Suprapubic skin (tissue), 4 donors: ENCODE measurements at regions not wholly inside any gene's neighbourhood (a gene's known extent, or its start where the extent isn't known, plus 50 kb on each side); places are given as distances from the start of the nearest gene placed in this dataset.
"Not testable (repeated sequence)": the region's sequence is repeated elsewhere in the genome, so short reads cannot be mapped to it uniquely, and the experiment has no call there.

Source experiments
- DNase-seq, 2 donors: peaks; one replicate each; pipeline ENCODE4 v3.0.0-alpha.2; 2019; ENCODE audit warnings: low spot score in 2 of 2
- H3K27ac ChIP-seq: fragments of 200-600 bp; sonication (generic); one replicate; pipeline ENCODE4 v1.5.1; 2019
- H3K27me3 ChIP-seq: fragments of 200-600 bp; sonication (generic); one replicate; pipeline ENCODE4 v1.5.1; 2019
- H3K36me3 ChIP-seq: fragments of 200-600 bp; sonication (generic); one replicate; pipeline ENCODE4 v1.5.1; 2019
- H3K4me1 ChIP-seq: fragments of 200-600 bp; sonication (generic); one replicate; pipeline ENCODE4 v1.5.1; 2019
- H3K4me3 ChIP-seq: fragments of 200-600 bp; sonication (generic); one replicate; pipeline ENCODE4 v1.5.1; 2019; ENCODE audit warnings: mild to moderate bottlenecking
- H3K9me3 ChIP-seq: fragments of 200-600 bp; sonication (generic); one replicate; pipeline ENCODE4 v1.5.1; 2019
- CTCF ChIP-seq, 2 donors: fragments of 200-600 bp in 1 of 2; fragments of 450-650 bp in 1 of 2; sonication (generic) in 1 of 2; IDR thresholded peaks; one replicate each; pipeline ENCODE4 v1.5.1; 2016 to 2019; ENCODE audit warnings: antibody characterized with exemption in 2 of 2, mild to moderate bottlenecking in 1 of 2, moderate library complexity in 1 of 2
- EP300 ChIP-seq: sonication (generic); formaldehyde crosslinking; IDR thresholded peaks from one replicate; pipeline ENCODE4 v1.6.1; 2017; ENCODE audit warnings: antibody characterized with exemption
- POLR2A ChIP-seq, 2 donors: fragments of 450-650 bp; IDR thresholded peaks; one replicate each; pipeline ENCODE4 v1.6.1; 2017; ENCODE audit warnings: antibody characterized with exemption in 2 of 2, mild to moderate bottlenecking in 2 of 2, moderate library complexity in 2 of 2
- POLR2AphosphoS5 ChIP-seq, 3 donors: sonication (generic); formaldehyde crosslinking; IDR thresholded peaks; one replicate each; pipeline ENCODE4 v1.6.1; 2017; ENCODE audit warnings: antibody characterized with exemption in 3 of 3
- WGBS: methylation state at CpG from one replicate; pipeline ENCODE4 v1.1.5; 2018; 5-methylcytosine and 5-hydroxymethylcytosine counted together

DNA sequence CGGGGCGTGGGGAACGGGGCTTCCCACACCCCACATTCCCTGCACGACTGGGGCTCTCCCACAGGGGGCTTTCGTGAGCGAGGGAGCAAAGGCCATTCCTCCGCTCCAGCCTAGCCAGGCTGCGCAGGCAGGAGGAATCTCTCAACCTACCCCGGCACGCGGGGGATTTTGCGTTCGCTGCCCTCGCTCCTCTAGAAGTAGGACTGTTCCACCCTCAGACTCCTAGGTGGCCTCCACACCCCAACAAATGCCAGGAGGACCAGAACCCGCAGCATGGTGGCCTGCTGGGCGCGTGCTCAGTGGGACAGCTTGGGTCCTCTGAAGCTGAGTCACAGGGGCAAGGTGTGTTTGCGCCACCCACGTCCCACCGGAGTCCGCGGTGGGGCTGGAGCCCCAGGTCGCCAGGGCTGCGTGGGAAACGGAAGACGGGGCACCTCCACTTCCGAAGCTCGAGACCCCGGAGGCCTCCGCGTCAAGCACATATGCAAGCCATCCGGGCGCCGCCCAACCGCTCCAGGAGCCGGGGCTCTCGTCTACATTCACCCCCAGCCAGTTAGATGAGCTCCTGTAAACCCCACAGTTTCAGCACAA is 1938.5 kb upstream of the DEFB115 start:
- H3K4me1 ChIP-seq, result no peaks in the 10 kb centered on the region
- no peak overlapping the region for H3K27ac ChIP-seq
- H3K4me3 ChIP-seq, result no peak overlapping the region
- peaks cover 28% of the 10 kb centered on the region for H3K27me3 ChIP-seq
- H3K36me3 ChIP-seq, result no peaks in the 10 kb centered on the region
- no peaks in the 10 kb centered on the region for H3K9me3 ChIP-seq
- 72% methylated on average over 37 of the region's 37 CpGs for WGBS
- TF ChIP-seq CTCF (IDR thresholded peaks at IDR 0.05) (no peak), POLR2AphosphoS5 (IDR thresholded peaks at IDR 0.05) (no peak), EP300 (no peak), POLR2A (IDR thresholded peaks at IDR 0.05) (no peak)
- no peak for DNase-seq

- H3K4me1 ChIP-seq, result no peaks in the 10 kb centered on the region
- WGBS, result 48% methylated on average over 23 of the region's 23 CpGs
- H3K9me3 ChIP-seq, result no peaks in the 10 kb centered on the region
- no peak overlapping the region for H3K27ac ChIP-seq
- DNase-seq, result no peak
- no peaks in the 10 kb centered on the region for H3K36me3 ChIP-seq
- no peak overlapping the region for H3K4me3 ChIP-seq
- TF ChIP-seq POLR2AphosphoS5 (IDR thresholded peaks at IDR 0.05) (no peak), EP300 (no peak), POLR2A (IDR thresholded peaks at IDR 0.05) (no peak), CTCF (IDR thresholded peaks at IDR 0.05) (no peak)
- H3K27me3 ChIP-seq, result peaks cover 35% of the 10 kb centered on the region
Observed at GRCh38 chr20:29319725-29320124, 1937.7 kb upstream of the DEFB115 start.

DNA sequence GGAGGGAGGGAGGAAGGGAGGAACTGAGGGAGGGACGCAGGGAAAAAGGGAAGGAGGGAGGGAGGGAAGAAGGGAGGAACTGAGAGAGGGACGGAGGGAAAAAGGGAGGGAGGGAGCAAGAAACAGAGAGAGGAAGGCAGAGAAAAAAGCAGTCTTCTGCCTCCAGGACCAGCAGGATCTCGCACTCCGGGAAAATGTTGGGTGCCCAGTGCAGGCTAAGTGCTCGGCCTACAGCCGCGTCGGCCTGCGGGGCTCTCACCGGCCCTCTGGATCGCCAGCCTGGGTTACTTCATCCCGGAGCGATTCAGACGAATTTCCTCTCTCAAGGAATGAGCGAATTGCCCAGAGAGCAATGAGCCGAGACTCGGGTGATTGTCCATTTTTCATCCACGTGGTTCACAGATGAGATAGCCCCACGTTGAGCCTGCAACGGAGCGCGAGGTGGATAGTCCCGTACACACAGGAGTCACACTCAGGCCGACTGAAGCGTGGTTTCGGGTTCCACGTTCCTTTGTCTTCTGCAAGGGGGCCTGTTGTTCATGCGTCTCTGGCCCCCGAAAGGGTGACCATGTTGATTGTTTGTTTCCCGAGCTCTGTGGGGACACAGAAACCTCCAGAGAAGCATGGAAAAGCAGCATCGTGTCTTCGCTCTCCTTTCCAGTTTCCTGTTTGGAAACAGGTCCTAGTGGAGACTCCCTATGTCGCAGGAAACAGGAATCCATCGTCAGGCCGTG is 1937.1 kb upstream of the DEFB115 start:
- not testable (repeated sequence) for H3K36me3 ChIP-seq, DNase-seq, H3K4me1 ChIP-seq, H3K9me3 ChIP-seq, H3K27ac ChIP-seq
- Histone ChIP-seq H3K27me3 (peaks cover 42% of the 10 kb centered on the region), H3K4me3 (peak overlapping the region; percentile 2)
- WGBS, result 55% methylated on average over 35 of the region's 35 CpGs

DNA sequence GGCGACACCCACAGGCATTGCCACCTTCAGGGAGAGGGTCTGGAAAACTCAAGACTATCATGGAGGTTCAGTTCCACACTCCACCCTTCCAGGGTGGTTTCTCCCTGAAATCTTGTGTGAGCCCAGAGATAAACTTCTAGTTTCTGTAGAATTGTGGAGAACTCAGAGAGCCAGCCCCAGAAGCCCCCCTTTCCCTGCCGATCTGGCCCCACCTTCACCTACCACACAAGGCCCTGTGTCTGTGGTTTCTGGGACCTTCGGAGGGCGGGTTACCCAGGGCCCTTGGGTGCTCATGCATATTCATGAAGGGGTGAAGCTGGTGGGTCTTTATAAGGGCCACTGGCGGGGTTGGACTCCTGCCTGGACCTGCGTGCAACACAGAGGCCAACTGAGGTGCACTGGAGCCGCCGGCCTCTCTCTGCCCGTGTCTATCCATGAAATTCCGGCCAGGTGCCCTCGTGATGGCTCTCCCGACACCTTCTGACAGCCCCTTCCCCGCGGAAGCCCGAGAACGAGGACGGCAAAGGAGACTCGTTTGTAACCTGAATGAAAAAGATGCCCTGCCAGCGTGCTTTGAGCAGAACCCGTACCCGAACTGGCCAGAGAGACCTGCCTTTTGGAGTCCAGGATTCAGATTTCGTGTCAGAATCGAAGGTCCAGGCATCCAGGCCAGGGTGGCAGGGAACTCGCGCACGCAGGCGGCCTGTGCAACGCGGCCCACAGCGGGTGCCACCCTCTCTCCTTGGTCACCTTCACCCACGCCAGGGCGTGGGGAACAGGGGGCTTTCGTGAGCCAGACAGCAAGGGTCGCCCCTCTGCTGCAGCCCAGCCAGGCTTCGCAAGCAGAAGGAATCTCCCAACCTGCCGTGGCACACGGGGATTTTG is 1933.6 kb upstream of the DEFB115 start:
- not testable (repeated sequence) for H3K4me3 ChIP-seq, H3K9me3 ChIP-seq, DNase-seq, H3K27ac ChIP-seq, H3K36me3 ChIP-seq, H3K4me1 ChIP-seq
- 82% methylated on average over 37 of the region's 37 CpGs for WGBS
- H3K27me3 ChIP-seq, result peaks cover 58% of the 10 kb centered on the region

- peaks cover 50% of the 10 kb centered on the region for H3K27me3 ChIP-seq
- H3K27ac ChIP-seq, H3K4me3 ChIP-seq, H3K4me1 ChIP-seq, H3K36me3 ChIP-seq, DNase-seq, H3K9me3 ChIP-seq: not testable (repeated sequence)
- 77% methylated on average over 33 of the region's 34 CpGs for WGBS
Observed at GRCh38 chr20:29324516-29325303, 1932.8 kb upstream of the DEFB115 start.

- Histone ChIP-seq H3K9me3 (peaks cover 4% of the 10 kb centered on the region), H3K4me3 (no peak overlapping the region), H3K4me1 (no peaks in the 10 kb centered on the region), H3K27ac (no peak overlapping the region), H3K36me3 (no peaks in the 10 kb centered on the region), H3K27me3 (peaks cover 44% of the 10 kb centered on the region)
- TF ChIP-seq POLR2A (IDR thresholded peaks at IDR 0.05) (no peak), CTCF (IDR thresholded peaks at IDR 0.05) (no peak), EP300 (no peak), POLR2AphosphoS5 (IDR thresholded peaks at IDR 0.05) (no peak)
- WGBS, result 82% methylated on average over 18 of the region's 20 CpGs
- DNase-seq, result no peak
Observed at GRCh38 chr20:29325304-29325640, 1932.2 kb upstream of the DEFB115 start.

GRCh38 chr20:29325781-29326180 is 1931.7 kb upstream of the DEFB115 start:
- H3K9me3 ChIP-seq, result not testable (repeated sequence)
- 82% methylated on average over 17 of the region's 17 CpGs for WGBS
- peaks cover 40% of the 10 kb centered on the region for H3K27me3 ChIP-seq

More at GRCh38 chr20:29325781-29326180, 1931.7 kb upstream of the DEFB115 start:
- H3K4me1 ChIP-seq, H3K27ac ChIP-seq, DNase-seq, H3K36me3 ChIP-seq, H3K4me3 ChIP-seq: not testable (repeated sequence)
